K562 (cell line): ENCODE measurements at regions not wholly inside any gene's neighbourhood (a gene's known extent, or its start where the extent isn't known, plus 50 kb on each side); places are given as distances from the start of the nearest gene placed in this dataset.

Experiments used
- MXD1 ChIP-seq: fragments of 250-450 bp; sonication (Bioruptor Pico); IDR thresholded peaks from 2 replicates; pipeline ENCODE4 v1.8.0; 2021; ENCODE audit warnings: borderline replicate concordance, mild to moderate bottlenecking, moderate library complexity; ENCODE audit not compliant: poor library complexity, severe bottlenecking
- ZNF318 ChIP-seq, 2 experiments: fragments of 450-650 bp; IDR thresholded peaks; 2 replicates each; pipeline ENCODE4 v1.6.1; 2016; ENCODE audit warnings: mild to moderate bottlenecking in 2 of 2, borderline replicate concordance in 1 of 2, low read depth in 1 of 2, moderate library complexity in 1 of 2

- TF ChIP-seq ZNF318 (IDR thresholded peaks at IDR 0.05; ENCODE audit: borderline replicate concordance in 1 of 2, low read depth in 1 of 2) = no peak
- no peak for TF ChIP-seq MXD1 (CRISPR knock-in tag)
These were observed 290.5 kb downstream of the ADGRL2 start (continued) for GRCh38 chr1:82091265-82091664.
